ENCODE measurements at regions not wholly inside any gene's neighbourhood (a gene's known extent, or its start where the extent isn't known, plus 50 kb on each side); places are given as distances from the start of the nearest gene placed in this dataset.

GRCh38 chr6:141029908-141030307, 1102.8 kb upstream of the GJE1 start:
- TF ChIP-seq CTCF (IDR thresholded peaks at IDR 0.05) (no peak), POLR2A (IDR thresholded peaks at IDR 0.05) (no peak)
